Adrenal gland (tissue), 5 donors: ENCODE measurements at regions not wholly inside any gene's neighbourhood (a gene's known extent, or its start where the extent isn't known, plus 50 kb on each side); places are given as distances from the start of the nearest gene placed in this dataset.

Experiments
- CTCF ChIP-seq, 6 experiments: fragments of 450-650 bp in 4 of 6; fragments of 200-600 bp in 2 of 6; sonication (generic) in 1 of 6; IDR thresholded peaks; 1 replicate in 5 of 6; 2 replicates in 1 of 6; pipeline versions ENCODE4 v1.5.1 to v1.8.0; 2016 to 2021; ENCODE audit warnings: antibody characterized with exemption in 6 of 6, mild to moderate bottlenecking in 2 of 6, moderate library complexity in 1 of 6
- POLR2A ChIP-seq, 2 donors: fragments of 450-650 bp; IDR thresholded peaks; one replicate each; pipeline ENCODE4 v1.6.1; 2017; ENCODE audit warnings: antibody characterized with exemption in 2 of 2, mild to moderate bottlenecking in 2 of 2, moderate library complexity in 1 of 2
- donor health status: DM: no; HTN: no; CAD: no.

GRCh38 chr11:98053851-98054250 is 966.9 kb upstream of the CNTN5 start:
- TF ChIP-seq CTCF (IDR thresholded peaks at IDR 0.05) (no peak), POLR2A (IDR thresholded peaks at IDR 0.05) (no peak)
